ENCODE measurements at regions not wholly inside any gene's neighbourhood (a gene's known extent, or its start where the extent isn't known, plus 50 kb on each side); places are given as distances from the start of the nearest gene placed in this dataset.

DNA sequence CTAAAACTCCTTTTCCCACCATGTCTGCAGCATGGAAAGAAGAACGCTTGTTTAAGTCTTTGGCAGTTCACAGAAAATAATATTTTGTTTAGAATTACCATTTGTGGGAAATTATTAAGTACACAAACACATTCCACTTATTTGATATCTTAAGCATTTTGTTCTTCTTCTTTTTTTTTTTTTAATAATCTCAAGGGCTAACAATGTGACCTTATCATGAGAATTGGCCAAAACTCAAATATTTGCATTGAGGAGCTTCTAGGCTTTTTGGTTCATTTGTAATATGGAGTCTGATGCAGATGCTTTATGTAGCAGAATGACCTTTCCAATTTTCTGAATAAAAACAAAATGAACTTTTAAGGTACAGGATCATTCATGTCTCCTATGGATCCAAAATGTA lies 555.0 kb downstream of the ZEB2 start:
- TF ChIP-seq, protein P1, sequence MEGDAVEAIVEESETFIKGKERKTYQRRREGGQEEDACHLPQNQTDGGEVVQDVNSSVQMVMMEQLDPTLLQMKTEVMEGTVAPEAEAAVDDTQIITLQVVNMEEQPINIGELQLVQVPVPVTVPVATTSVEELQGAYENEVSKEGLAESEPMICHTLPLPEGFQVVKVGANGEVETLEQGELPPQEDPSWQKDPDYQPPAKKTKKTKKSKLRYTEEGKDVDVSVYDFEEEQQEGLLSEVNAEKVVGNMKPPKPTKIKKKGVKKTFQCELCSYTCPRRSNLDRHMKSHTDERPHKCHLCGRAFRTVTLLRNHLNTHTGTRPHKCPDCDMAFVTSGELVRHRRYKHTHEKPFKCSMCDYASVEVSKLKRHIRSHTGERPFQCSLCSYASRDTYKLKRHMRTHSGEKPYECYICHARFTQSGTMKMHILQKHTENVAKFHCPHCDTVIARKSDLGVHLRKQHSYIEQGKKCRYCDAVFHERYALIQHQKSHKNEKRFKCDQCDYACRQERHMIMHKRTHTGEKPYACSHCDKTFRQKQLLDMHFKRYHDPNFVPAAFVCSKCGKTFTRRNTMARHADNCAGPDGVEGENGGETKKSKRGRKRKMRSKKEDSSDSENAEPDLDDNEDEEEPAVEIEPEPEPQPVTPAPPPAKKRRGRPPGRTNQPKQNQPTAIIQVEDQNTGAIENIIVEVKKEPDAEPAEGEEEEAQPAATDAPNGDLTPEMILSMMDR (IDR thresholded peaks at IDR 0.05; ENCODE audit: low read depth, low read length, missing control alignments): no peak
- no peak overlapping the region for H3K4me3 ChIP-seq (ENCODE audit: low read depth, low read length)
- no peak for DNase-seq (ENCODE audit: low read depth)

DNA sequence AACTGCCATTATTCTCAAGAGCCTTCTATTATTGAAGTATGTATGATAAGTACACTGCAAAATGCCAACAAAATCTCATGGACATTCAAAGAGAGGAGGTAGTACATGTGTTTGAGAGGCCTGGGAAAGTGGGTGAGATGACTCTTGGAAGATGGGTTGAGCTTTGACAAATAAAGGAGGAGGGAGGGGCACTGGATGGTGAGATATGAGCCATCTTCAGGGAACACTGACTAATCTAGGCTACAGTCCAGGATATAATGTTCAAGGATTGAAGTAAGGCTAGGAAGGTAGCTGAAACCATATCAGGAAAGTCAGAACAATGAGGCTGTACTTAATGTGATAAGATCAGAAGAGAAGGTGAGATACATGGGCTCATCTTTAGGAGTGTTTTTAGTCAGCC lies 559.7 kb downstream of the ZEB2 start:
- no peak for DNase-seq (ENCODE audit: low read depth)
- TF ChIP-seq, protein P1 (IDR thresholded peaks at IDR 0.05; ENCODE audit: low read depth, low read length, missing control alignments): no peak
- no peak overlapping the region for H3K4me3 ChIP-seq (ENCODE audit: low read depth, low read length)

DNA sequence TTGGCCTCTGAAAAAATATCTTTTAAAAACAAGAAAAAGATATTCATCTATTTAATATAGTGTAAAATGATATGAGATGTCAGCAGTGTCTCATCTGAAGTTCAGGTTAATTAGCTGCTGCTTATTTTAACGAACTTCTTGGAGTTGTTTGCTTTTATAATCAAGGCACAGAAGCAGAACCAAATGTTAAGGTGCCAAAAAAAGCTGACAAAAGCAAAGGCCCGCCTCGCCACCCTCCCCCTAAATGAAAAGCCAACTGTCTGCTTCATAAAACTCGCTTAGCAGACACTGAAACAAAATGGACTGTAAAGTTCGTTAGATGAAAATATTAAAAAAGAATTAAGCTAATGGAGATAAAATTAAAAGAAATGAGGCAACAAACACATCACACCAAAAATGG lies 562.6 kb downstream of the ZEB2 start:
- TF ChIP-seq, protein P1 (IDR thresholded peaks at IDR 0.05; ENCODE audit: low read depth, low read length, missing control alignments): no peak
- H3K4me3 ChIP-seq (ENCODE audit: low read depth, low read length): no peak overlapping the region
- DNase-seq (ENCODE audit: low read depth): no peak

DNA sequence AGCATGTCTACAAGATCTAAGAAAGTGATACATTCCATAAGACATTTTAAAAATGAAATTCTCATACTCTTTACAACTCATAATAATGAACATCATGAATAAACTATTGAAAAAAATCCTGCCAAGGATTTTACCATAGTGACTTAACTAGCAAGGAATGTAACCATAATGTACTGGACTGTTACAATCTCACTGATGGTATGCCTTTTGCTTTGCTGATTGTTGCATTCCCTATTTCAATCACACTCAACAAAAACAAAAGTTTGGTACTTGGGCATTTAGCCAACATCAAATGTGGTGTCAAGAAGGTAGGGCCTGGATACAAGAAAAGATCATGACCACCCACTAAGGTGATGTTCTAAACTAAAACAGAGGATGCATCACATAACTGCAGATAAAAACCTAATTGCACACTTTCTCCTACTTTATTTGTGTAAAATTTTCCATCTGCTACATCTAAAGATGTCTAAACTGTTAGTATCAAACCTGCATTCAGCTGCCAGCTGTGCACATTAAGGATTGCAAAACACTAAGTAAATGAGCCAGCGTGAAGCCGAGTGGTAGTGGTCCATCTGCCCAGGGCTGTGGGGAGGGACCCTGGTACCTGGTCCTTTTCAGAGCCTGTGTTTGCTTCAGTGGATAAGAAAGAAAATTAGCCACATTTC lies 564.4 kb downstream of the ZEB2 start:
- H3K4me3 ChIP-seq (ENCODE audit: low read depth, low read length): no peak overlapping the region
- TF ChIP-seq, protein P1 (IDR thresholded peaks at IDR 0.05; ENCODE audit: low read depth, low read length, missing control alignments): no peak

DNA sequence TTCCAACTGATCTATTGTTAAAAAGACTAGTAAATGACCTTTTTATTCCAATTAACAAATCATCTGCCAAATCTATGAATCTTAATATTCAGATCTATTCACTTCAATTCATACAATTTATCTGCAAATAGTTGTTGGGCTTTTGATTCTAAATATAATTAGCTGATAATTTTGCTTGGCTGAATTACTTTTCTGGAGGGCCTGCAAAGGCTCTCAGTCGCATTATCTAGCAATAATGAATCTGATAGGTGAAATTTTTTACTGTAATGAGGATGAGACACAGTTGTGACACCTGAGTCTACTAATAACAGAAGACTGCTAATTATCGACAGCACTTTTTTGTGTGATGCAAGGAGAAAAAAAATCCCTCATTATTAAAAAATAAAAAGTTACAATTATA lies 565.1 kb downstream of the ZEB2 start:
- DNase-seq (ENCODE audit: low read depth): no peak
- TF ChIP-seq, protein P1 (IDR thresholded peaks at IDR 0.05; ENCODE audit: low read depth, low read length, missing control alignments): no peak
- H3K4me3 ChIP-seq (ENCODE audit: low read depth, low read length): no peak overlapping the region

More for the DNA sequence above, 564.4 kb downstream of the ZEB2 start:
- no peak for DNase-seq (ENCODE audit: low read depth)

DNA sequence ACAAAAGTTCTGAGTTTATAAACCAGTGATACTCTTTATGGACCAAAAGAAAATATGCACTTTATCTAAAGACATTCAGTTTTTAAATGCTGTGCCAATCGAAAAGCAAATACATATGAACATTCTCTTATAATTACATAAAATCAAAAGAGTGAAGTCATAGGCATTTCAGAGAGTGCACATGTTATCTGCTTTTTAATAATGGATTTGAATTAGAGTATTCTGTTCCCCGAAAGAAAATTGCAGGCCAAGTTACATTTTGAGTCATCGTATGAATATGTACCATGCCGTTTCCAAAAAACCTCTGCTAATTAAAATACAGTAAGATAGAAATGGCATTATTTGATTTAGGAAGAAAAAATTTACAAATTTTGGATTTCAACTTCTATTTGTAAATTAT lies 565.7 kb downstream of the ZEB2 start:
- TF ChIP-seq, protein P1 (IDR thresholded peaks at IDR 0.05; ENCODE audit: low read depth, low read length, missing control alignments): no peak
- no peak overlapping the region for H3K4me3 ChIP-seq (ENCODE audit: low read depth, low read length)
- no peak for DNase-seq (ENCODE audit: low read depth)

DNA sequence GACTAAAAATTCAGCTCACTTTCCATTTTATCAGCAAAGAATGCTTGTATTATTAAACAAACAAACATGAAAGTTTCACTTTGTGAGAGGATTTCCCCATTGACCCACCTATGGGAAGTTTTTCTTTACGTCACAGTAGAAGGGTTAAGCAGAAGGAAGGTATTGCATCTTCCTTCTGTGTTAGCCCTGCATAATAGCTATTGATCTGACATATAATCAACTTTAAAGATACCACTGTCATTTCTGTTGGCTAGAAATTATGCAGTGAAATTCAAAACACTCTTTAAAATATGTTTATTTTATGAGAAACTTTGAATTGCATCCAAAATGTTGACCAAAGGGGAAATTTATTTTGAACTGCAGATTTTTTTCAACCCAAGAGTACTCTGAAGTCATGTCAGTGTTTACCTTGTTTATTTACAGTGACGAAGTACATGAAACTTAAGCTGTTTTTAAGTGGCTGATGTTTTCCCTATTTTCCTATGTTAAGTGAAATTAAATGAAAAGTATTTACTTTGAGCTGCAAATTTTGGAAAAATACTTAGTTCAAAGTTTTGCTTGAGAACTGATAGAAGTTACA lies 566.4 kb downstream of the ZEB2 start:
- DNase-seq (ENCODE audit: low read depth): no peak
- TF ChIP-seq, protein P1 (IDR thresholded peaks at IDR 0.05; ENCODE audit: low read depth, low read length, missing control alignments): no peak
- no peak overlapping the region for H3K4me3 ChIP-seq (ENCODE audit: low read depth, low read length)

All from GM12864 (cell line).